ENCODE measurements at regions not wholly inside any gene's neighbourhood (a gene's known extent, or its start where the extent isn't known, plus 50 kb on each side); places are given as distances from the start of the nearest gene placed in this dataset.

DNA sequence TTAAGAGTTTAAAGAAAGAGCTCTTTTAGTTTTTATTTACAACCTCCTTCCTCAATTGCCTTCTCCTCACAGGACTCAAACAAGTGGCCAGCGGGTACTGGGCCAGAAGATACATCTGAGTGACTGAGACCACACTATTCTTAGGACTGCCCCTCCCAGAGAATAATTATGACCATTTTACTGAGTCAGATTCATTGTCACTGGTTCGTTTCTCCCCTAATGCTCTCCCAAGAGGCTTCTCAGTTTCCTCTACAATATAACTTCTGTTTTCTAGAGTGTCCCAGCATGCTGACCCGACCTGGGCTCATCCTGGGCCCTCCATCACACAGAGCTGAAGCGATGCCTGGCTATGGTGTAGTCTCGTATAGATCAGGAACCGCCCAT lies 279.9 kb downstream of the CD83 start:
- no peaks in the 10 kb centered on the region for H3K27me3 ChIP-seq (ENCODE audit: low read length)
- no peaks in the 10 kb centered on the region for H3K9me2 ChIP-seq (replicated peaks; ENCODE audit: insufficient read depth, low read length)
- no peaks in the 10 kb centered on the region for H3K36me3 ChIP-seq (ENCODE audit: low read length)
- H3K4me3 ChIP-seq (ENCODE audit: insufficient read depth, low read length, poor library complexity, severe bottlenecking), result no peak overlapping the region
- H3K9ac ChIP-seq (ENCODE audit: low read length), result no peak overlapping the region
- no peak overlapping the region for H3K27ac ChIP-seq (ENCODE audit: low read depth, low read length)
- no peaks in the 10 kb centered on the region for H3K79me2 ChIP-seq (ENCODE audit: insufficient read depth, low read length)
- H3K4me2 ChIP-seq (ENCODE audit: low read depth, low read length, poor library complexity, severe bottlenecking), result no peak overlapping the region
- TF ChIP-seq CTCF (IDR thresholded peaks at IDR 0.05; ENCODE audit: insufficient read depth, low read length, poor library complexity, severe bottlenecking) (no peak), EZH2phosphoT487 (conservative IDR thresholded peaks at IDR 0.05; ENCODE audit: low read length) (no peak)
- H2AFZ ChIP-seq (ENCODE audit: low read depth, low read length, severe bottlenecking), result no peak overlapping the region
- H3K9me3 ChIP-seq (ENCODE audit: insufficient read depth, low read length), result no peaks in the 10 kb centered on the region
- H3F3A ChIP-seq (ENCODE audit: insufficient read depth), result no peaks in the 10 kb centered on the region
- no peaks in the 10 kb centered on the region for H4K20me1 ChIP-seq (ENCODE audit: low read depth, low read length)

- Histone ChIP-seq H3K27me3 (ENCODE audit: low read length) (no peaks in the 10 kb centered on the region), H2AFZ (ENCODE audit: low read depth, low read length, severe bottlenecking) (no peak overlapping the region), H3K9ac (ENCODE audit: low read length) (no peak overlapping the region), H3K4me2 (ENCODE audit: low read depth, low read length, poor library complexity, severe bottlenecking) (no peak overlapping the region), H3K27ac (ENCODE audit: low read depth, low read length) (no peak overlapping the region), H4K20me1 (ENCODE audit: low read depth, low read length) (no peaks in the 10 kb centered on the region), H3K9me3 (ENCODE audit: insufficient read depth, low read length) (no peaks in the 10 kb centered on the region), H3K36me3 (ENCODE audit: low read length) (no peaks in the 10 kb centered on the region), H3K4me3 (ENCODE audit: insufficient read depth, low read length, poor library complexity, severe bottlenecking) (no peak overlapping the region), H3F3A (ENCODE audit: insufficient read depth) (no peaks in the 10 kb centered on the region), H3K79me2 (ENCODE audit: insufficient read depth, low read length) (no peaks in the 10 kb centered on the region), H3K9me2 (replicated peaks; ENCODE audit: insufficient read depth, low read length) (no peaks in the 10 kb centered on the region)
- TF ChIP-seq EZH2phosphoT487 (conservative IDR thresholded peaks at IDR 0.05; ENCODE audit: low read length), result no peak
- TF ChIP-seq CTCF (IDR thresholded peaks at IDR 0.05; ENCODE audit: insufficient read depth, low read length, poor library complexity, severe bottlenecking), result no peak
Measured at GRCh38 chr6:14398953-14399352, 281.4 kb downstream of the CD83 start.

DNA sequence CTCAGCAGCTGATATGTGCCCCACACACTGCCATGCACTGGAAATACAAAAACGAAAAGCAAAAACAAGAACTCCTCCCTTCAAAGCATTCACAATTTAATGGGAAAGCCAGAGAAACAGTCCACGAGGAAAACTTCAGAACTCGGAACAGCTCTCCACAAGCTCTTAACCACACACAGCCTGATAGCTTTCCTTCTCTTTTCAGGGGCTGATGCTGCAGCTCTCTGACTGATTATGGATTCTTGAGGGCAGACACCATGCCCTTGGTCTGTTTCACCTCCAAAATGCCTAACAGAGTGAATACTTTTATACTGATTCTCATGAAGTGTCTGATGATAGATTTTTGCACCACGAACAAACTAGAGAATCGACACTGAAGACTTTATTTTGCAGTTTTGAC lies 282.1 kb downstream of the CD83 start:
- Histone ChIP-seq H3K9me2 (replicated peaks; ENCODE audit: insufficient read depth, low read length) (no peaks in the 10 kb centered on the region), H3K27ac (ENCODE audit: low read depth, low read length) (no peak overlapping the region), H3K9ac (ENCODE audit: low read length) (no peak overlapping the region), H4K20me1 (ENCODE audit: low read depth, low read length) (no peaks in the 10 kb centered on the region), H2AFZ (ENCODE audit: low read depth, low read length, severe bottlenecking) (no peak overlapping the region), H3K9me3 (ENCODE audit: insufficient read depth, low read length) (no peaks in the 10 kb centered on the region), H3K36me3 (ENCODE audit: low read length) (no peaks in the 10 kb centered on the region), H3K79me2 (ENCODE audit: insufficient read depth, low read length) (no peaks in the 10 kb centered on the region), H3K27me3 (ENCODE audit: low read length) (no peaks in the 10 kb centered on the region), H3F3A (ENCODE audit: insufficient read depth) (no peaks in the 10 kb centered on the region), H3K4me2 (ENCODE audit: low read depth, low read length, poor library complexity, severe bottlenecking) (no peak overlapping the region), H3K4me3 (ENCODE audit: insufficient read depth, low read length, poor library complexity, severe bottlenecking) (no peak overlapping the region)
- no peak for TF ChIP-seq CTCF (IDR thresholded peaks at IDR 0.05; ENCODE audit: insufficient read depth, low read length, poor library complexity, severe bottlenecking)
- no peak for TF ChIP-seq EZH2phosphoT487 (conservative IDR thresholded peaks at IDR 0.05; ENCODE audit: low read length)

DNA sequence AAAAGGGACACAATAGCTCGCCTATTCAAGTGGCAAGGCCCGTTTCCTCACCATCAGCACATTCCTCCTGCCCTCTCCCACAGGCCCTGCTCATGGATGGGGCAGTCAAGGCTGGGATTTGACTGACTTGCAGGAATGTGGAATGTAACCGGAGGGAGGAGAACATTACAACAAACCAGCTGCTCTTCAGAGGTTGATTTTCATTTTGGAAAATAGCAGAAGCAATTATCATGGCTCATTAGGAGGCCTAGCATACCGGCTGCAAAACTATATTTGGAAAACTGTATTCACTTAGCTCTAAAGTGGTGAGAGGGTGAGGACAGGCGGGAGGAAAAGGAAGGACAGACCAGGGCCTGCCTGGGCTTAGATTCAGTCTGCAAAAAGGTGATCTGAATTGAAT lies 283.7 kb downstream of the CD83 start:
- Histone ChIP-seq H3K9me2 (replicated peaks; ENCODE audit: insufficient read depth, low read length) (no peaks in the 10 kb centered on the region), H2AFZ (ENCODE audit: low read depth, low read length, severe bottlenecking) (no peak overlapping the region), H4K20me1 (ENCODE audit: low read depth, low read length) (no peaks in the 10 kb centered on the region), H3K4me3 (ENCODE audit: insufficient read depth, low read length, poor library complexity, severe bottlenecking) (no peak overlapping the region), H3K79me2 (ENCODE audit: insufficient read depth, low read length) (no peaks in the 10 kb centered on the region), H3K27me3 (ENCODE audit: low read length) (no peaks in the 10 kb centered on the region), H3K4me2 (ENCODE audit: low read depth, low read length, poor library complexity, severe bottlenecking) (no peak overlapping the region), H3K27ac (ENCODE audit: low read depth, low read length) (no peak overlapping the region), H3K9me3 (ENCODE audit: insufficient read depth, low read length) (no peaks in the 10 kb centered on the region), H3F3A (ENCODE audit: insufficient read depth) (no peaks in the 10 kb centered on the region), H3K36me3 (ENCODE audit: low read length) (no peaks in the 10 kb centered on the region), H3K9ac (ENCODE audit: low read length) (no peak overlapping the region)
- no peak for TF ChIP-seq EZH2phosphoT487 (conservative IDR thresholded peaks at IDR 0.05; ENCODE audit: low read length)
- no peak for TF ChIP-seq CTCF (IDR thresholded peaks at IDR 0.05; ENCODE audit: insufficient read depth, low read length, poor library complexity, severe bottlenecking)
